Trophoblast cell (in vitro differentiated cells and primary cell): ENCODE measurements at regions not wholly inside any gene's neighbourhood (a gene's known extent, or its start where the extent isn't known, plus 50 kb on each side); places are given as distances from the start of the nearest gene placed in this dataset.
"Not testable (repeated sequence)": the region's sequence is repeated elsewhere in the genome, so short reads cannot be mapped to it uniquely, and the experiment has no call there.

Source experiments
- DNase-seq, 2 donors: peaks; one replicate each; pipeline ENCODE4 v3.0.0-alpha.2; 2016
- H2AFZ ChIP-seq: 2 replicates; pipeline ENCODE4 v1.6.1; 2013; ENCODE audit warnings: low read length, moderate library complexity, mild to moderate bottlenecking; ENCODE audit not compliant: insufficient read depth, poor library complexity
- H2AK5ac ChIP-seq: 2 replicates; pipeline ENCODE4 v1.6.1; 2013; ENCODE audit warnings: mild to moderate bottlenecking, low read length
- H2BK120ac ChIP-seq: 2 replicates; pipeline ENCODE4 v1.6.1; 2013; ENCODE audit warnings: low read length, mild to moderate bottlenecking, moderate library complexity; ENCODE audit not compliant: insufficient read depth, poor library complexity
- H2BK12ac ChIP-seq: 2 replicates; pipeline ENCODE4 v1.6.1; 2013; ENCODE audit warnings: mild to moderate bottlenecking, low read length, moderate library complexity
- H2BK5ac ChIP-seq: 2 replicates; pipeline ENCODE4 v1.6.1; 2013; ENCODE audit warnings: low read length, low read depth, moderate library complexity, mild to moderate bottlenecking; ENCODE audit not compliant: poor library complexity
- H3K14ac ChIP-seq: 2 replicates; pipeline ENCODE4 v1.6.1; 2013; ENCODE audit warnings: mild to moderate bottlenecking, low read length
- H3K18ac ChIP-seq: 2 replicates; pipeline ENCODE4 v1.6.1; 2013; ENCODE audit warnings: mild to moderate bottlenecking, low read length
- H3K23ac ChIP-seq: 2 replicates; pipeline ENCODE4 v1.6.1; 2013; ENCODE audit warnings: low read length
- H3K27ac ChIP-seq: 2 replicates; pipeline ENCODE4 v1.5.1; 2013; ENCODE audit warnings: low read depth, mild to moderate bottlenecking, inconsistent platforms, low read length, moderate library complexity
- H3K27me3 ChIP-seq: 2 replicates; pipeline ENCODE4 v1.6.1; 2013; ENCODE audit warnings: inconsistent platforms, mild to moderate bottlenecking, low read length, moderate library complexity; ENCODE audit not compliant: insufficient read depth
- H3K36me3 ChIP-seq, 2 experiments: 1 replicate in 1 of 2; 2 replicates in 1 of 2; pipeline ENCODE4 v1.6.1; 2013; ENCODE audit warnings: low read length in 2 of 2, mild to moderate bottlenecking in 2 of 2, moderate library complexity in 1 of 2; ENCODE audit not compliant: insufficient read depth in 2 of 2, control insufficient read depth in 1 of 2
- H3K4ac ChIP-seq: 2 replicates; pipeline ENCODE4 v1.6.1; 2013; ENCODE audit warnings: low read depth, mild to moderate bottlenecking, low read length, moderate library complexity
- H3K4me1 ChIP-seq, 2 experiments: 1 replicate in 1 of 2; 2 replicates in 1 of 2; pipeline ENCODE4 v1.6.1; 2013; ENCODE audit warnings: low read length in 2 of 2, mild to moderate bottlenecking in 2 of 2, moderate library complexity in 1 of 2; ENCODE audit not compliant: insufficient read depth in 2 of 2, control insufficient read depth in 1 of 2
- H3K4me2 ChIP-seq: 2 replicates; pipeline ENCODE4 v1.6.1; 2013; ENCODE audit warnings: inconsistent platforms, mild to moderate bottlenecking, low read length, moderate library complexity
- H3K4me3 ChIP-seq: 2 replicates; pipeline ENCODE4 v1.5.1; 2013; ENCODE audit warnings: mild to moderate bottlenecking, low read depth, low read length, inconsistent platforms
- H3K79me1 ChIP-seq: one replicate; pipeline ENCODE4 v1.6.1; 2013; ENCODE audit warnings: low read length
- H3K79me2 ChIP-seq: 2 replicates; pipeline ENCODE4 v1.6.1; 2013; ENCODE audit warnings: low read length, mild to moderate bottlenecking; ENCODE audit not compliant: control insufficient read depth, insufficient read depth, poor library complexity
- H3K9ac ChIP-seq: 2 replicates; pipeline ENCODE4 v1.6.1; 2013; ENCODE audit warnings: mild to moderate bottlenecking, low read length
- H3K9me3 ChIP-seq: 2 replicates; pipeline ENCODE4 v1.6.1; 2013; ENCODE audit warnings: low read depth, mild to moderate bottlenecking, control low read depth, inconsistent platforms, low read length; ENCODE audit not compliant: insufficient read depth
- H4K12ac ChIP-seq: 2 replicates; pipeline ENCODE4 v1.6.1; 2013; ENCODE audit warnings: low read depth, mild to moderate bottlenecking, low read length, moderate library complexity
- H4K8ac ChIP-seq: 2 replicates; pipeline ENCODE4 v1.6.1; 2013; ENCODE audit warnings: low read depth, mild to moderate bottlenecking, low read length, moderate library complexity
- H4K91ac ChIP-seq: one replicate; pipeline ENCODE4 v1.6.1; 2013; ENCODE audit warnings: low read depth, mild to moderate bottlenecking, low read length, moderate library complexity
- WGBS: extraction: QIAGEN DNeasy Blood & Tissue Kit; methylation state at CpG from one replicate; pipeline ENCODE4 v1.1.7; 2013; ENCODE audit warnings: missing lambda C conversion rate; ENCODE audit not compliant: insufficient read length, insufficient coverage; ENCODE audit errors: extremely low coverage; 5-methylcytosine and 5-hydroxymethylcytosine counted together

- no CpG with 5 or more reads among the region's 5 CpGs for WGBS
- H3K4me2 ChIP-seq, result no peak overlapping the region
- no peaks in the 10 kb centered on the region for H3K79me2 ChIP-seq
Measured at GRCh38 chr4:59704616-59705015, 1495.5 kb upstream of the ADGRL3 start.

GRCh38 chr4:59712470-59712869, 1487.7 kb upstream of the ADGRL3 start:
- DNase-seq, result no peak
- WGBS, result no CpG with 5 or more reads among the region's 1 CpG

More at GRCh38 chr4:59704616-59705015, 1495.5 kb upstream of the ADGRL3 start:
- Histone ChIP-seq H3K9ac (no peak overlapping the region), H4K91ac (no peak overlapping the region), H3K27me3 (no peaks in the 10 kb centered on the region), H2AK5ac (no peak overlapping the region), H3K18ac (no peak overlapping the region), H2BK5ac (no peak overlapping the region), H3K14ac (no peak overlapping the region), H3K23ac (no peak overlapping the region), H2BK12ac (no peak overlapping the region), H3K4me1 (no peaks in the 10 kb centered on the region), H3K4ac (no peak overlapping the region), H3K79me1 (no peaks in the 10 kb centered on the region), H4K8ac (no peak overlapping the region), H3K27ac (no peak overlapping the region), H3K9me3 (no peaks in the 10 kb centered on the region), H3K36me3 (no peaks in the 10 kb centered on the region), H4K12ac (no peak overlapping the region), H2AFZ (no peak overlapping the region), H2BK120ac (no peak overlapping the region), H3K4me3 (no peak overlapping the region)
- DNase-seq, result no peak

GRCh38 chr4:59724286-59724685, 1475.8 kb upstream of the ADGRL3 start:
- not testable (repeated sequence) for H3K79me2 ChIP-seq, H3K18ac ChIP-seq, H2AFZ ChIP-seq, H3K23ac ChIP-seq, H3K79me1 ChIP-seq, H2BK120ac ChIP-seq, H3K4me3 ChIP-seq, DNase-seq, H3K4me1 ChIP-seq, H3K36me3 ChIP-seq, H3K27ac ChIP-seq, H3K4ac ChIP-seq, H3K14ac ChIP-seq, H3K4me2 ChIP-seq, H2BK12ac ChIP-seq, H4K8ac ChIP-seq, H4K12ac ChIP-seq, H2AK5ac ChIP-seq, H3K9me3 ChIP-seq, H4K91ac ChIP-seq, H3K9ac ChIP-seq, H2BK5ac ChIP-seq, H3K27me3 ChIP-seq
- WGBS, result no CpG with 5 or more reads among the region's 9 CpGs

More at GRCh38 chr4:59712470-59712869, 1487.7 kb upstream of the ADGRL3 start:
- Histone ChIP-seq H3K4me3 (no peak overlapping the region), H3K18ac (no peak overlapping the region), H3K4ac (no peak overlapping the region), H3K9me3 (no peaks in the 10 kb centered on the region), H3K9ac (no peak overlapping the region), H3K23ac (no peak overlapping the region), H4K91ac (no peak overlapping the region), H4K8ac (no peak overlapping the region), H2BK12ac (no peak overlapping the region), H3K4me1 (no peaks in the 10 kb centered on the region), H3K79me1 (no peaks in the 10 kb centered on the region), H3K27ac (no peak overlapping the region), H3K79me2 (no peaks in the 10 kb centered on the region), H4K12ac (no peak overlapping the region), H2BK5ac (no peak overlapping the region), H3K27me3 (no peaks in the 10 kb centered on the region), H2BK120ac (no peak overlapping the region), H2AK5ac (no peak overlapping the region), H3K14ac (no peak overlapping the region), H3K36me3 (no peaks in the 10 kb centered on the region), H2AFZ (no peak overlapping the region), H3K4me2 (no peak overlapping the region)

- Histone ChIP-seq H4K12ac (no peak overlapping the region), H2AFZ (no peak overlapping the region)
Measured at GRCh38 chr4:59727745-59728144, 1472.4 kb upstream of the ADGRL3 start.

More at GRCh38 chr4:59727745-59728144, 1472.4 kb upstream of the ADGRL3 start:
- Histone ChIP-seq H3K23ac (no peak overlapping the region), H2BK12ac (no peak overlapping the region), H3K18ac (no peak overlapping the region), H3K4ac (no peak overlapping the region), H3K79me2 (no peaks in the 10 kb centered on the region), H3K27me3 (no peaks in the 10 kb centered on the region), H2BK5ac (no peak overlapping the region), H2AK5ac (no peak overlapping the region), H3K27ac (no peak overlapping the region), H4K8ac (no peak overlapping the region), H3K4me3 (no peak overlapping the region), H3K4me1 (no peaks in the 10 kb centered on the region), H3K36me3 (no peaks in the 10 kb centered on the region), H2BK120ac (no peak overlapping the region), H4K91ac (no peak overlapping the region), H3K4me2 (no peak overlapping the region), H3K14ac (no peak overlapping the region), H3K9me3 (peaks cover 5% of the 10 kb centered on the region), H3K79me1 (no peaks in the 10 kb centered on the region), H3K9ac (no peak overlapping the region)
- no CpG with 5 or more reads among the region's 1 CpG for WGBS
- no peak for DNase-seq
